WERI-Rb-1 (cell line): ENCODE measurements at regions not wholly inside any gene's neighbourhood (a gene's known extent, or its start where the extent isn't known, plus 50 kb on each side); places are given as distances from the start of the nearest gene placed in this dataset.

ENCODE experiments used
- DNase-seq: peaks from one replicate; pipeline ENCODE4 v3.0.0-alpha.2; 2020
- H3K27ac ChIP-seq: fragments of 250-450 bp; sonication (Bioruptor Pico); 2 replicates; pipeline ENCODE4 v1.5.1; 2020; ENCODE audit warnings: mild to moderate bottlenecking, moderate library complexity
- H3K27me3 ChIP-seq: fragments of 250-450 bp; sonication (Bioruptor Pico); 2 replicates; pipeline ENCODE4 v1.5.1; 2021; ENCODE audit warnings: mild to moderate bottlenecking, low read depth, moderate library complexity; ENCODE audit not compliant: insufficient read depth, severe bottlenecking
- H3K36me3 ChIP-seq: fragments of 250-450 bp; sonication (Bioruptor Pico); 2 replicates; pipeline ENCODE4 v1.5.1; 2020; ENCODE audit warnings: mild to moderate bottlenecking, moderate library complexity
- H3K4me3 ChIP-seq: 2 replicates; pipeline ENCODE4 v1.5.1; 2011; ENCODE audit warnings: low read depth, mild to moderate bottlenecking, control low read depth, low read length
- H3K9me3 ChIP-seq: fragments of 250-450 bp; sonication (Bioruptor Pico); 2 replicates; pipeline ENCODE4 v1.5.1; 2021; ENCODE audit warnings: mild to moderate bottlenecking, moderate library complexity; ENCODE audit not compliant: severe bottlenecking
- TF ChIP-seq, protein P1 (sequence below): IDR thresholded peaks from 2 replicates; pipeline ENCODE4 v1.5.1; 2011; ENCODE audit warnings: low read depth, mild to moderate bottlenecking, control low read depth, inconsistent platforms, low read length

DNA sequence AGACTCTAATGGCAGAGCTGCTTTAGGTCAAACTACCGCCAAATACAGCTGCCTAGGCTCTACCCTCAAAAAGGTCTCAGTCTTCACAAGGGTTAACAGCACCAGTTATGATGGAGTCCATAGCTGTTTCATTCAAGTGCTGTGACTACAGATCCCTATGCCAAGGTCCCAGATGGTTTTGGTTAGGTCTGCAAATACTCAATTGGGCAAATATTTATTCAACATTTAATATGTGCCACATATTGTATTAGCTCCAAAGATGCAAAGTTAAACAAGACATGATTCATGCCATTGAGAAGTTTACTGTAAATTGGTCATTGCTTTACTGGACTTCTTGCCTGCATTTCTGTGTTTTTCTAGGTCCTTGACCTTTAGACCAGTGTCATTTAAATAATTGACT lies 55.8 kb upstream of the TFAP2D start:
- H3K4me3 ChIP-seq, result no peak overlapping the region
- TF ChIP-seq, protein P1, sequence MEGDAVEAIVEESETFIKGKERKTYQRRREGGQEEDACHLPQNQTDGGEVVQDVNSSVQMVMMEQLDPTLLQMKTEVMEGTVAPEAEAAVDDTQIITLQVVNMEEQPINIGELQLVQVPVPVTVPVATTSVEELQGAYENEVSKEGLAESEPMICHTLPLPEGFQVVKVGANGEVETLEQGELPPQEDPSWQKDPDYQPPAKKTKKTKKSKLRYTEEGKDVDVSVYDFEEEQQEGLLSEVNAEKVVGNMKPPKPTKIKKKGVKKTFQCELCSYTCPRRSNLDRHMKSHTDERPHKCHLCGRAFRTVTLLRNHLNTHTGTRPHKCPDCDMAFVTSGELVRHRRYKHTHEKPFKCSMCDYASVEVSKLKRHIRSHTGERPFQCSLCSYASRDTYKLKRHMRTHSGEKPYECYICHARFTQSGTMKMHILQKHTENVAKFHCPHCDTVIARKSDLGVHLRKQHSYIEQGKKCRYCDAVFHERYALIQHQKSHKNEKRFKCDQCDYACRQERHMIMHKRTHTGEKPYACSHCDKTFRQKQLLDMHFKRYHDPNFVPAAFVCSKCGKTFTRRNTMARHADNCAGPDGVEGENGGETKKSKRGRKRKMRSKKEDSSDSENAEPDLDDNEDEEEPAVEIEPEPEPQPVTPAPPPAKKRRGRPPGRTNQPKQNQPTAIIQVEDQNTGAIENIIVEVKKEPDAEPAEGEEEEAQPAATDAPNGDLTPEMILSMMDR, result no peak
- H3K27ac ChIP-seq, result no peak overlapping the region
- DNase-seq, result no peak
- H3K27me3 ChIP-seq, result peaks cover 25% of the 10 kb centered on the region
- H3K9me3 ChIP-seq, result no peaks in the 10 kb centered on the region
- H3K36me3 ChIP-seq, result no peaks in the 10 kb centered on the region

GRCh38 chr6:50658561-50658960 lies 54.8 kb upstream of the TFAP2D start:
- H3K27ac ChIP-seq, result no peak overlapping the region
- peaks cover 21% of the 10 kb centered on the region for H3K27me3 ChIP-seq
- TF ChIP-seq, protein P1, result no peak
- no peaks in the 10 kb centered on the region for H3K36me3 ChIP-seq
- no peak for DNase-seq
- no peak overlapping the region for H3K4me3 ChIP-seq
- no peaks in the 10 kb centered on the region for H3K9me3 ChIP-seq

- TF ChIP-seq, protein P1, result no peak
- H3K36me3 ChIP-seq, result no peaks in the 10 kb centered on the region
- H3K27me3 ChIP-seq, result peaks cover 19% of the 10 kb centered on the region
- no peak overlapping the region for H3K4me3 ChIP-seq
- DNase-seq, result no peak
- no peaks in the 10 kb centered on the region for H3K9me3 ChIP-seq
- H3K27ac ChIP-seq, result no peak overlapping the region
Observed at GRCh38 chr6:50661636-50662035, 51.7 kb upstream of the TFAP2D start.
